ENCODE measurements at regions not wholly inside any gene's neighbourhood (a gene's known extent, or its start where the extent isn't known, plus 50 kb on each side); places are given as distances from the start of the nearest gene placed in this dataset.

DNA sequence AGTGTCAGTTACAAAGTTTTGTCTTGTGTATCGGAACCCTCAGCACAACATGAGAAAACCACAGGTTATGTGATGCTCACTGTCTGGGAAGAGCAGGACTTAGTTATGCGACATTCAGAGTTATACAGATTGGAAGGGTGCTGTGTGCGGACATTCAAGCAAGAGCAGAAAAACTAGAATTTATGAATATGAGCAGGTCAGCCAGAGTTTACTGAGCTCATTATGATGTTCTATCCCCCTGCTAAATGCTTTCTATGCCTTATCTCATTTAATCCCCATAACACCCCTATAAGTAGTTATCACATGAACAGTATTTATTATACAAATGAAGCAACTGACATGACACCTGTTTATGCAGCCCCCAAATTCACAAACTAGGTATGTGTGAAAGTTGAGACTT, 1083.2 kb downstream of the FLRT2 start:
- 80% methylated on average over 1 of the region's 3 CpGs; no CpG with 5 or more reads in 1 of the 2 experiments for WGBS, 2 experiments (ENCODE audit: extremely low coverage in 2 of 2, insufficient read length in 1 of 2)

More for the DNA sequence above, 1083.2 kb downstream of the FLRT2 start:
- no peak overlapping the region for H3K4me3 ChIP-seq (ENCODE audit: insufficient read depth, low read depth, low read length)
- no peak overlapping the region for H4K8ac ChIP-seq (ENCODE audit: low read depth in 2 of 2, low read length in 2 of 2)
- no peak overlapping the region for H4K5ac ChIP-seq (ENCODE audit: low read depth, low read length)
- no peak overlapping the region for H4K91ac ChIP-seq (ENCODE audit: insufficient read depth, low read depth, low read length)
- H3K18ac ChIP-seq (ENCODE audit: low read depth, low read length), result no peak overlapping the region
- H3K9me3 ChIP-seq (ENCODE audit: control insufficient read depth, insufficient read depth, low read length), result no peaks in the 10 kb centered on the region
- H3K14ac ChIP-seq (replicated peaks; ENCODE audit: low read depth, low read length), result no peak overlapping the region
- H2AK5ac ChIP-seq (ENCODE audit: low read depth, low read length), result no peak overlapping the region
- H3K4me1 ChIP-seq (ENCODE audit: control insufficient read depth, insufficient read depth, low read length), result no peaks in the 10 kb centered on the region
- TF ChIP-seq CEBPB (IDR thresholded peaks at IDR 0.05; ENCODE audit: low read depth, low read length), result no peak
- no peak overlapping the region for H3K4ac ChIP-seq (ENCODE audit: low read depth, low read length)
- H3K27ac ChIP-seq (ENCODE audit: insufficient read depth, low read length), result no peak overlapping the region
- no peak overlapping the region for H2BK15ac ChIP-seq (ENCODE audit: low read depth, low read length)
- H3K79me1 ChIP-seq (ENCODE audit: low read depth in 1 of 2, low read length in 2 of 2), result no peaks in the 10 kb centered on the region
- no TSS peak for BruUV-seq (replicated peaks)
- H3K9ac ChIP-seq (ENCODE audit: low read depth, low read length), result no peak overlapping the region
- no peak overlapping the region for H3K4me2 ChIP-seq (ENCODE audit: low read depth, low read length)
- ChIA-PET POLR2A (ENCODE audit: unreplicated experiment) (no interaction called here), CTCF (no interaction called here)
- no peak overlapping the region for H2BK5ac ChIP-seq (ENCODE audit: low read depth, low read length, poor library complexity, severe bottlenecking)
- no peak overlapping the region for H2AFZ ChIP-seq (replicated peaks; ENCODE audit: low read length, poor library complexity)
- H2BK120ac ChIP-seq (ENCODE audit: low read depth, low read length), result no peak overlapping the region
- dilution Hi-C loops (cut with HindIII; ENCODE audit: low sequenced_read_pairs, unreplicated experiment), result no loop called here
- H2BK20ac ChIP-seq (ENCODE audit: low read depth, low read length), result no peak overlapping the region
- intact Hi-C loops (cut with micrococcal nuclease), result no loop called here
- H3K36me3 ChIP-seq (ENCODE audit: control insufficient read depth, insufficient read depth, low read length), result no peaks in the 10 kb centered on the region
- H3K23ac ChIP-seq (ENCODE audit: low read depth, low read length), result no peak overlapping the region
- no peak overlapping the region for H3K56ac ChIP-seq (ENCODE audit: extremely low read depth, insufficient read depth, low read length)
- DNase-seq, result no peak
- no peak overlapping the region for H2AK9ac ChIP-seq (replicated peaks; ENCODE audit: low read depth, low read length, poor library complexity)
- ATAC-seq (ENCODE audit: low read depth), result no peak
- no peaks in the 10 kb centered on the region for H3K9me1 ChIP-seq (ENCODE audit: insufficient read depth, low read length)
- no peaks in the 10 kb centered on the region for H4K20me1 ChIP-seq (ENCODE audit: insufficient read depth, low read length)
- in situ Hi-C loops (cut with MboI; ENCODE audit: low sequenced_read_pairs), result no loop called here
- no peaks in the 10 kb centered on the region for H3K27me3 ChIP-seq (ENCODE audit: control insufficient read depth, insufficient read depth, low read length)

All from IMR-90 (cell line).